ENCODE measurements at regions not wholly inside any gene's neighbourhood (a gene's known extent, or its start where the extent isn't known, plus 50 kb on each side); places are given as distances from the start of the nearest gene placed in this dataset.
"Not testable (repeated sequence)": the region's sequence is repeated elsewhere in the genome, so short reads cannot be mapped to it uniquely, and the experiment has no call there.

DNA sequence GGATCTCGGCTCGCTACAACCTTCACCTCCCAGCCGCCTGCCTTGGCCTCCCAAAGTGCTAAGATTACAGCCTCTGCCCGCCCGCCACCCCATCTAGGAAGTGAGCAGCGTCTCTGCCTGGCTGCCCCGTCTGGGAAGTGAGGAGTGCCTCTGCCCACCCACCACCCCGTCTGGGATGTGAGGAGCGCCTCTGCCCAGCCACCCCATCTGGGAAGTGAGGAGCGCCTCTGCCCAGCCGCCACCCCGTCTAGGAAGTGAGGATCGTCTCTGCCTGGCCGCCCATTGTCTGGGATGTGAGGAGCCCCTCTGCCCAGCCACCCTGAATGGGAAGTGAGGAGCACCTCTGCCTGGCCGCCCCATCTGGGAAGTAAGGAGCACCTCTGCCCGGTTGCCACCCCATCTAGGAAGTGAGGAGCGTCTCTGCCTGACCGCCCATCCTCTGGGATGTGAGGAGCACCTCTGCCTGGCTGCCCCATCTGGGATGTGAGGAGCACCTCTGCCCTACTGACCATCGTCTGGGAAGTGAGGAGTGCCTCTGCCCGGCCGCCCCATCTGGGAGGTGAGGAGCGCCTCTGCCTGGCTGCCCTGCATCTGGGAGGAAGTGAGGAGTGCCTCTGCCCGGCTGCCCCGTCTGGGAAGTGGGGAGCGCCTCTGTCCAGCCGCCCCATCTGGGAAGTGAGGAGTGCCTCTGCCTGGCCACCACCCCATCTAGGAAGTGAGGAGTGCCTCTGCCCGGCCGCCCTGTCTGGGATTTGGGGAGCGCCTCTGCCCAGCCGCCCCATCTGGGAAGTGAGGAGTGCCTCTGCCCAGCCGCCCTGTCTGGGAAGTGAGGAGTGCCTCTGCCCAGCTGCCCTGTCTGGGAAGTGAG lies 90.4 kb upstream of the ZNF519 start:
- not testable (repeated sequence) for TF ChIP-seq EZH2 (IDR thresholded peaks at IDR 0.05; ENCODE audit: borderline replicate concordance, insufficient read depth, low read depth, low read length, poor library complexity, severe bottlenecking)
- TF ChIP-seq, protein P1, sequence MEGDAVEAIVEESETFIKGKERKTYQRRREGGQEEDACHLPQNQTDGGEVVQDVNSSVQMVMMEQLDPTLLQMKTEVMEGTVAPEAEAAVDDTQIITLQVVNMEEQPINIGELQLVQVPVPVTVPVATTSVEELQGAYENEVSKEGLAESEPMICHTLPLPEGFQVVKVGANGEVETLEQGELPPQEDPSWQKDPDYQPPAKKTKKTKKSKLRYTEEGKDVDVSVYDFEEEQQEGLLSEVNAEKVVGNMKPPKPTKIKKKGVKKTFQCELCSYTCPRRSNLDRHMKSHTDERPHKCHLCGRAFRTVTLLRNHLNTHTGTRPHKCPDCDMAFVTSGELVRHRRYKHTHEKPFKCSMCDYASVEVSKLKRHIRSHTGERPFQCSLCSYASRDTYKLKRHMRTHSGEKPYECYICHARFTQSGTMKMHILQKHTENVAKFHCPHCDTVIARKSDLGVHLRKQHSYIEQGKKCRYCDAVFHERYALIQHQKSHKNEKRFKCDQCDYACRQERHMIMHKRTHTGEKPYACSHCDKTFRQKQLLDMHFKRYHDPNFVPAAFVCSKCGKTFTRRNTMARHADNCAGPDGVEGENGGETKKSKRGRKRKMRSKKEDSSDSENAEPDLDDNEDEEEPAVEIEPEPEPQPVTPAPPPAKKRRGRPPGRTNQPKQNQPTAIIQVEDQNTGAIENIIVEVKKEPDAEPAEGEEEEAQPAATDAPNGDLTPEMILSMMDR (IDR thresholded peaks at IDR 0.05), result not testable (repeated sequence)

All from B cell (primary cell).